ENCODE measurements at regions not wholly inside any gene's neighbourhood (a gene's known extent, or its start where the extent isn't known, plus 50 kb on each side); places are given as distances from the start of the nearest gene placed in this dataset.

DNA sequence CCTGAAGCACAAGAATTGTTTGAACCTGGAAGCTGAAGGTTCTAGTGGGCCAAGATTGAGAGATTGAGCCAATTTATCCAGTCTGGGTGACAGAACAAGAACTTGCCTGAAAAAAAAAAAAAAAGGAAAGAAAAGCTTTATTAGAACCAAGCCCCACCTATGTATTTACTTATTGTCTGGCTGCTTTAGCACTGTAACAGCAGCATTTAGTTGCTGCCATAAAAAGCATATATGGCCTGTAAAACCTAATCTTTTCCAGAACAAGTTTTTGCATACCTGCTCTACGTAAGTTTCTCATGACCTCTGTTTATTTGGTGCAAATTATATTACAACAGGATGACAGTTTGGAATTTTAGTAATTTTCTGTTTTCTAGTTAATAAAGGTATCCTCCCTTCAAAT is 1565.6 kb upstream of the LRRTM1 start:
- no peak for TF ChIP-seq EZH2phosphoT487 (IDR thresholded peaks at IDR 0.05; ENCODE audit: borderline replicate concordance, low read length)
- TF ChIP-seq, protein P1, sequence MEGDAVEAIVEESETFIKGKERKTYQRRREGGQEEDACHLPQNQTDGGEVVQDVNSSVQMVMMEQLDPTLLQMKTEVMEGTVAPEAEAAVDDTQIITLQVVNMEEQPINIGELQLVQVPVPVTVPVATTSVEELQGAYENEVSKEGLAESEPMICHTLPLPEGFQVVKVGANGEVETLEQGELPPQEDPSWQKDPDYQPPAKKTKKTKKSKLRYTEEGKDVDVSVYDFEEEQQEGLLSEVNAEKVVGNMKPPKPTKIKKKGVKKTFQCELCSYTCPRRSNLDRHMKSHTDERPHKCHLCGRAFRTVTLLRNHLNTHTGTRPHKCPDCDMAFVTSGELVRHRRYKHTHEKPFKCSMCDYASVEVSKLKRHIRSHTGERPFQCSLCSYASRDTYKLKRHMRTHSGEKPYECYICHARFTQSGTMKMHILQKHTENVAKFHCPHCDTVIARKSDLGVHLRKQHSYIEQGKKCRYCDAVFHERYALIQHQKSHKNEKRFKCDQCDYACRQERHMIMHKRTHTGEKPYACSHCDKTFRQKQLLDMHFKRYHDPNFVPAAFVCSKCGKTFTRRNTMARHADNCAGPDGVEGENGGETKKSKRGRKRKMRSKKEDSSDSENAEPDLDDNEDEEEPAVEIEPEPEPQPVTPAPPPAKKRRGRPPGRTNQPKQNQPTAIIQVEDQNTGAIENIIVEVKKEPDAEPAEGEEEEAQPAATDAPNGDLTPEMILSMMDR (IDR thresholded peaks at IDR 0.05; ENCODE audit: low read depth, low read length, poor library complexity, severe bottlenecking), result no peak
- no peaks in the 10 kb centered on the region for H3K4me1 ChIP-seq (ENCODE audit: control insufficient read depth, low read length)
- no peaks in the 10 kb centered on the region for H3K9me2 ChIP-seq (replicated peaks; ENCODE audit: control insufficient read depth, low read length)
- H3F3A ChIP-seq (ENCODE audit: control insufficient read depth, insufficient read depth), result no peaks in the 10 kb centered on the region
- no peaks in the 10 kb centered on the region for H3K27me3 ChIP-seq (ENCODE audit: control insufficient read depth, low read length)
- no peaks in the 10 kb centered on the region for H3K9me3 ChIP-seq (ENCODE audit: control insufficient read depth, insufficient read depth, low read length)
- H3K4me2 ChIP-seq (ENCODE audit: low read length), result no peak overlapping the region
- H4K20me1 ChIP-seq (ENCODE audit: control insufficient read depth, insufficient read depth, low read depth, low read length), result no peaks in the 10 kb centered on the region
- H3K4me3 ChIP-seq (ENCODE audit: low read length), result no peak overlapping the region
- H3K79me2 ChIP-seq (ENCODE audit: control insufficient read depth, low read length), result no peaks in the 10 kb centered on the region
- no peak overlapping the region for H3K27ac ChIP-seq (ENCODE audit: low read depth, low read length)
- no peaks in the 10 kb centered on the region for H3K36me3 ChIP-seq (ENCODE audit: control insufficient read depth, low read length)

DNA sequence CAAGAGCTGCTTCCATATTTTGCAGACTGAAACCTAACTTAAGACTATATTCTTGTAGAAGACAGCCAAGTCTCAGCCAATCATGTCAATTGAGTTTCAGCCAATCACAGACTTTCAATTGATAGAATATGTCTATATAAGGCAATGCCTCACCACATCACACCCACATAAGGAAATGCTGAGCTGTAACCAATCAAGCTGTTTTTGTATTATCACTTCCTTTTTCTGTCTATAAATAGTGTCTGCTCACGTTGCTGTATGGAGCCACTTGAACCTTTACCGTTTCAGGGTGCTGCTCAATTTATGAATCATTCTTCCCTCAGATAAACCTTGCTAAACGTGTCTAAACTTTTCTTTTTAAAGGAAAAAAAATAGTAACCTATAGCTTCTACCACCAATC is 1554.4 kb upstream of the LRRTM1 start:
- Histone ChIP-seq H3K27me3 (ENCODE audit: control insufficient read depth, low read length) (no peaks in the 10 kb centered on the region), H4K20me1 (ENCODE audit: control insufficient read depth, insufficient read depth, low read depth, low read length) (no peaks in the 10 kb centered on the region), H3K9me2 (replicated peaks; ENCODE audit: control insufficient read depth, low read length) (no peaks in the 10 kb centered on the region), H3F3A (ENCODE audit: control insufficient read depth, insufficient read depth) (no peaks in the 10 kb centered on the region), H3K9me3 (ENCODE audit: control insufficient read depth, insufficient read depth, low read length) (peaks cover 4% of the 10 kb centered on the region; the same call in 1 of the 2 replicates), H3K4me3 (ENCODE audit: low read length) (no peak overlapping the region), H3K36me3 (ENCODE audit: control insufficient read depth, low read length) (no peaks in the 10 kb centered on the region), H3K4me1 (ENCODE audit: control insufficient read depth, low read length) (no peaks in the 10 kb centered on the region), H3K4me2 (ENCODE audit: low read length) (no peak overlapping the region), H3K79me2 (ENCODE audit: control insufficient read depth, low read length) (no peaks in the 10 kb centered on the region), H3K27ac (ENCODE audit: low read depth, low read length) (no peak overlapping the region)
- TF ChIP-seq EZH2phosphoT487 (IDR thresholded peaks at IDR 0.05; ENCODE audit: borderline replicate concordance, low read length), result no peak
- TF ChIP-seq, protein P1 (IDR thresholded peaks at IDR 0.05; ENCODE audit: low read depth, low read length, poor library complexity, severe bottlenecking), result no peak

DNA sequence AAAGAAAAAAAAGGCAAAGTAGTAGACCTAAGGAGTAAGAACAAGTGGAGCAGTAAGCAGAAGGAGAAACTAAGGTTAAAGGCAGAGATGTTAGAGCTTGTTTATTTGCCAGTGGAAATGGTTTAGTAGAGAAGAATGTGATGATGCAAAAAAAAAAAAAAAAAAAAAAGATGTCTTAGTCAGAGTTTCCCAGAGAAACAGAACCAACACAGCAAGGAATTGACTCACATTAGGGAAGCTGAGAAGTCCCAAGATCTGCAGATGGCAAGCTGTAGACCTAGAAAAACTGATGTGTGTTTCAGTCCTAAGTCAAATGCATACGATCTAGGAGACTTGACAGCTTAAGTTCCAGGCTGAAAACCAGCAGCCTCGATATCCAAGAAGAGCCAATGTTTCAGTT is 1548.8 kb upstream of the LRRTM1 start:
- Histone ChIP-seq H3K9me3 (ENCODE audit: control insufficient read depth, insufficient read depth, low read length) (peaks cover 4% of the 10 kb centered on the region; the same call in 1 of the 2 replicates), H3K27ac (ENCODE audit: low read depth, low read length) (no peak overlapping the region), H3K79me2 (ENCODE audit: control insufficient read depth, low read length) (no peaks in the 10 kb centered on the region), H3K36me3 (ENCODE audit: control insufficient read depth, low read length) (no peaks in the 10 kb centered on the region), H3F3A (ENCODE audit: control insufficient read depth, insufficient read depth) (no peaks in the 10 kb centered on the region), H4K20me1 (ENCODE audit: control insufficient read depth, insufficient read depth, low read depth, low read length) (no peaks in the 10 kb centered on the region), H3K4me1 (ENCODE audit: control insufficient read depth, low read length) (no peaks in the 10 kb centered on the region), H3K27me3 (ENCODE audit: control insufficient read depth, low read length) (no peaks in the 10 kb centered on the region), H3K9me2 (replicated peaks; ENCODE audit: control insufficient read depth, low read length) (no peaks in the 10 kb centered on the region), H3K4me2 (ENCODE audit: low read length) (no peak overlapping the region), H3K4me3 (ENCODE audit: low read length) (no peak overlapping the region)
- TF ChIP-seq EZH2phosphoT487 (IDR thresholded peaks at IDR 0.05; ENCODE audit: borderline replicate concordance, low read length), result no peak
- TF ChIP-seq, protein P1 (IDR thresholded peaks at IDR 0.05; ENCODE audit: low read depth, low read length, poor library complexity, severe bottlenecking), result no peak

DNA sequence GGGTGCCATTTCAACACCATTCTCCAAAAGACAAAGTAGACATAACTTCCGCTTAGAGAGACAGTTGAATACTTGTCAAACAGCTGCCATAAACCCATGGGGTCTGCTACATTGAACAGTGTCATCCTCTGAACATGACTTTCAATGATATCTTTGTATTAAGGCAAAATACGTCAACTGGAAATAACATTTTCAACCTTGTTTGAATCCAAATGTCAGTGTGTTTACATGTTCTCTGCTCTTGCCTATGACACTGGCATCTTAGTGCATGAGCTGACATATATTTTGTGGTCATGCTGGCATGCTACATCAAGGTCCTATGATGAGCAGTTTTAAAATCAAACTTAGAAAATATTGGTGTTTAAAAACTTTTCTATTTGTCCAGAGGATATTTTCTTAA is 1548.1 kb upstream of the LRRTM1 start:
- Histone ChIP-seq H3K4me2 (ENCODE audit: low read length) (no peak overlapping the region), H3K9me2 (replicated peaks; ENCODE audit: control insufficient read depth, low read length) (no peaks in the 10 kb centered on the region), H4K20me1 (ENCODE audit: control insufficient read depth, insufficient read depth, low read depth, low read length) (no peaks in the 10 kb centered on the region), H3K4me3 (ENCODE audit: low read length) (no peak overlapping the region), H3K79me2 (ENCODE audit: control insufficient read depth, low read length) (no peaks in the 10 kb centered on the region), H3F3A (ENCODE audit: control insufficient read depth, insufficient read depth) (no peaks in the 10 kb centered on the region), H3K36me3 (ENCODE audit: control insufficient read depth, low read length) (no peaks in the 10 kb centered on the region), H3K4me1 (ENCODE audit: control insufficient read depth, low read length) (no peaks in the 10 kb centered on the region), H3K27me3 (ENCODE audit: control insufficient read depth, low read length) (no peaks in the 10 kb centered on the region), H3K27ac (ENCODE audit: low read depth, low read length) (no peak overlapping the region), H3K9me3 (ENCODE audit: control insufficient read depth, insufficient read depth, low read length) (no peaks in the 10 kb centered on the region)
- no peak for TF ChIP-seq EZH2phosphoT487 (IDR thresholded peaks at IDR 0.05; ENCODE audit: borderline replicate concordance, low read length)
- TF ChIP-seq, protein P1 (IDR thresholded peaks at IDR 0.05; ENCODE audit: low read depth, low read length, poor library complexity, severe bottlenecking), result no peak

Measured in DOHH2 (cell line).